Activated CD4-positive, alpha-beta T cell treated with anti-CD3 and anti-CD28 coated beads, Interleukin-2, Interleukin-6, amounts not matched to agents 100 ng/mL and 50 ng/mL, durations not matched to agents 16 hours and 8 hours (primary cell): ENCODE measurements at regions not wholly inside any gene's neighbourhood (a gene's known extent, or its start where the extent isn't known, plus 50 kb on each side); places are given as distances from the start of the nearest gene placed in this dataset.
"Not testable (repeated sequence)": the region's sequence is repeated elsewhere in the genome, so short reads cannot be mapped to it uniquely, and the experiment has no call there.

Source experiments
- DNase-seq: peaks from one replicate; pipeline ENCODE4 v3.0.0-alpha.2; 2020

- DNase-seq, result no peak
Measured at GRCh38 chr6:169986848-169987498, 235.6 kb downstream of the ERMARD start.

DNA sequence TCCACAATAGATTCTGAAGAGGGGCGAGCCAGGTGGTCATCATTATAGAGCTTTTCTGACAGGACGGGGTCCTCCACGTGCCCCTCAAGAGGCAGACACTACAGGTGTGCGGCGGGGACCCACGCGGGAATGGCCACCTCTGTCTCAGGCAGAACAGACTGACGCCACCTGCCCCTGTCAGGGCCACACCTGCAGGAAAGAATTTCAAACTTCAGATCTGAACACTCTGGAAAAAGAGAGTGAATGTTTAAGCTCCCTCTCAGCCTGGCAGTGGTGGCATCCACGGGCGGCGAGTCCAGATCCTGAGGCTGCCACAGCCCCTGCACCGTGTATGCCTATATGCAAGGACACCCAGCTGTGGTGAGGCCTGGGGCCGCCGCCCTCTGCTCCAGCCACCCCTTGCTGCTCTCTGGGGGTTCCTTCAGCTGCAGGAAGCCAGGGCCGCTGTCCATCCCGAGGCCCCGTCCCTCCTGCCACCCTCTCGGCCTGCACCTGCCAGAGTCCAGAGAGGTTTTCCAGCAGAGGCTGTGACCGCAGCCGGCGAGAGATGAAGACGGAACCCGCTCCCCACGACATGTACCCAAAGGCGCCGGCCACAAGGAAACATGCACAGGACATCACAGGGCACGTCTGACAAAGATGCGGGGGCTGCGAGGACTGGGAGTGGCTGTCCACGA is 234.9 kb downstream of the ERMARD start:
- DNase-seq, result no peak

DNA sequence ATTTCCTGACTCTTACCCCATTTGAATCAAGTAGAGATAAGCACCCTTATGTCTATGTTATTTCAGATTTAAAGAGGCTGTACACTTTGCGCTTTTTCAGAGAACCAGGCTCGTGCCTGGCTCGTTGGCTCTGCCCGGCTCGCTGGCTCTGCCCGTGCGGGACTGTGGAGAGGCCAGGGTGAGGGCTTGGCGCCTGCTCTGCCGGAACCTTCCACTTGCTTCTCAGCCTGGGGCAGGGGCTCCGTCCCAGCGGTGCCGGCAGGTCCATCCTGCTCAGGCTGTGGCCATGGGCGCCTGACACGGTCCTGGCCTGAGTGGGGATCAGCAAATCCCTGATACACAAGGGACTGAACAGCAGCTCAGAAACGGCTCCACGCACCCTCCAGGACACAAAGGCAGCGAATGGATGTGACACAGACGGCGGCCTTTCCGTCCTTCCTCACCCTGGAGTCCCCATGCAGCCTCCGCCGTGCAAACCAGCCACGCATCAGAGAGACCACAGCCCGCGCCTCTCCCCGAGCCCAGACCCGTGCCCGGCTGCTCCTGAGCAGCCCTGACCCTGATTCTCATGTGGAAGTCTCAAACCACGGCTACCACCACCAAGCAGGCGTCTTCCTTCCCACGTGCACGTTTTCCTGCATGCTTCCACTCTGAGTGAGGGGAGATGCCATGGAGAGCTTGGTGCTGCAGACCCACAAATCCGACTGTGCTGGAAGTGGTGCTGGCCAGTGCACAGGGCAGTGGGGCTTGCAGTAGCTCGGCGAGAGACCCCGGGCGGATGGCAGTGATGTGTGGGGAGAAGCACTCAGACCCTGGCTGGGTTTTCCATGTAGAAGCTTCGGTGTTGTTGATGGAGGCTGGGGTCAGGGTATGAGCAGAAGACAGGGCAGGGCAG is 233.9 kb downstream of the ERMARD start:
- DNase-seq, result no peak

GRCh38 chr6:169984181-169985120 is 233.0 kb downstream of the ERMARD start:
- DNase-seq, result no peak

DNA sequence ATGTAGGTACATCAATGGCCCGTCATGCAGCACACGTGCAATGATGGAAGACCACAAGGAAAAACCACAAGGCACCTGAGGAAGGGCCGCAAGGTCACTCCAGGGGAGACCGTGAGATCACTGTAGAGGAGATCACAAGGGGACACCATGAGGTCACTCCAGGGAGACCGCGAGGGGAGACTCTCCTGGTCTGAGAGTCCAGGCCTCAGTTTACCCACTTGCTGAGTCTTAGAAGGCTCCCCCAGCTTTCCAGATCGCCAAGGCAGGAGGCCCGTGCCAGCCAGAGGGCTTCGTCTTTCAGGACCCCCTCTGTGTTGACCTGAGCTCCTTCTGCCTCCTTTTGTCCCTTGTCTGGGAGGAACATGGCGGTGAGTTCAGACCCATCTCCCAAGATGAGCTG is 232.2 kb downstream of the ERMARD start:
- no peak for DNase-seq

DNA sequence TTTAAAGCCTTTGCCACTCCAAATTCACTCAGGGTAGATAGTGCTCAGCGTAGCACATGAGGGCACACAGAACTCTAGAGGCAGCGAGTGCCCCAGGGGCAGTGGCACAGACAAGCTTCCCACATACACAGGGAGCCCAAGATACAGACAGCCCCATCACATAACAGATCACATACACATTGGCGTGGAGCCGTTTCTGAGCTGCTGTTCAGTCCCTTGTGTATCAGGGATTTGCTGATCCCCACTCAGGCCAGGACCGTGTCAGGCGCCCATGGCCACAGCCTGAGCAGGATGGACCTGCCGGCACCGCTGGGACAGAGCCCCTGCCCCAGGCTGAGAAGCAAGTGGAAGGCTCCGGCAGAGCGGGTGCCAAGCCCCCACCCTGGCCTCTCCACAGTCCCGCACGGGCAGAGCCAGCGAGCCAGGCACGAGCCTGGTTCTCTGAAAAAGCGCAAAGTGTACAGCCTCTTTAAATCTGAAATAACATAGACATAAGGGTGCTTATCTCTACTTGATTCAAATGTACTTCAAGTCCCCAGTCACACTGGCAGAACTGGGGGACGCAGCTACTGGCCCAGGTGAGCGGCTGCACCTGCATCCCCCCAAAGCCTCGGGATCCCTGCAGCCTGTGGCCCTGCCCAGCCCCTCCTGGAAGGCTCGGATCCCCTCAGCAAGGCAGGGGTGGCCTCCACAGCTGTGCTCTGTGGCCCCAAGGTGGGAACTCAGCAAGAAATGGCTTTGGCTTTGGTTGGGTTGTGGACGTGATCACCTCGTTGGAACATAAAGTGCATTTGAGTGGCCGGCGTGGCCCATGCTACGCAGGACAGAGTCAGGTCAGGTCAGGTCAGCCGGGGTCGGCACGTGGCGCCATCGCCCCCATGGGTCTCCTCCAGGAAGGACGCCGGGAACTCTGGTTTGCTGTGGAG is 231.3 kb downstream of the ERMARD start:
- DNase-seq, result no peak

DNA sequence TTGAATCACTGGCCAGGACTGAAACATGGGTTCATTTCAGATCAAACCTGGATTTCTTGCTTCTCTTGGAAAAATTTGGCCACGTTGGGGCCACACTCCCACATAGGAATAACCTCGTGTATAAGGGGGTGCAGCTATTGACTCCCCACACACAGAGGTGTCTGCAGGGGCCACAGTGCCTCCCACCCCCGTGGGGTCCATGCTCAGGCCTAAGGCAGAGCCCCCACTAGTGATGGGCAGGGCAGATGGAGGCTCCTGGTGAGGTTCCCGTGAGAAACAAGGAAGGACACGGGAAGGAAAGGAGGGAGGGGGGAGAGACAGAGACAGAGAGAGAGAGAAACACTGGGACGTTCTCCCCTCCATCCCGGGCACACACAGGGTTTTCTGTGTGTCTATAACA is 230.5 kb downstream of the ERMARD start:
- no peak for DNase-seq

- no peak for DNase-seq
Measured at GRCh38 chr6:169981568-169981967, 230.1 kb downstream of the ERMARD start.

- DNase-seq, result no peak
Measured at GRCh38 chr6:169980826-169981450, 229.5 kb downstream of the ERMARD start.

GRCh38 chr6:169979873-169980432 is 228.5 kb downstream of the ERMARD start:
- DNase-seq, result no peak

GRCh38 chr6:169978615-169979161 is 227.3 kb downstream of the ERMARD start:
- DNase-seq, result no peak

DNA sequence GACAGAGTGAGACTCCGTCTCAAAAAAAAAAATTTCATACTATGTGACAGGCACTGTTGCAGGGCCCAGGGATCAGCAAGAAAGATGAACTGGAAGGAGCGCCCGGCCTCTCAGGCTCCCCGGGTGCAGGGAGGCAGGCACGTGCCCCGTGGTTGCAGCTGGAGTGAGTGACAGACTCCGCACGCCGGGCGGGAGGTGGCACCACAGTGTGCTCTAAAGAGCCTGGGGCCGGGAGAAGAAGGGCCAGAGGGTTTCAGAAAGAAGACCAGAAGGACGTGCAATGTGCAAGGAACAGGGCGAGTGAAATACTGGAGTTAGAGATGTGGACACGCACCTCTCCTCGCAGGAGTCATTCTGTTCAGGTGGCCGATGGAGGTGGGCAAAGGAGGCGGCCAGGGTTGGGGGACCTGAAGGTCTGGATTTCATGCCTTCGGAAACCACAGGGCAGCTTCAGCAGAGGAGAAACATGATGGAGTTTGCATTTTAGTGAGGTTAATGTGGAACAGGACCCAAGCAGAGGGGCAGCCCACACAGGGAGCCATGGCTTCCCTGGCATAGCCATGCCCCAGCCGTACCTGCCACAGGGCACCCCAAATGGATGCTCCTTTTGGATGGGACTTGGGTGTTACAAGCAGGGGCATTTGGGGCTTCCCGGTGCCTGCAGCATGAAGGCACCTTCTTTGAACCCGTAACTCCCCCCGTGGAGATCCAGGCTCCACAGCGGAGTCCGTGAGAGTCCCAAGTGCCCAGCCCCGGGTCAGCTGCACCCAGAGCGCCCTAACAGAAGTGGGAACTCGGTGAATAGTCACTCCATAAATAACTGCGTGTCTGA is 226.2 kb downstream of the ERMARD start:
- no peak for DNase-seq

DNA sequence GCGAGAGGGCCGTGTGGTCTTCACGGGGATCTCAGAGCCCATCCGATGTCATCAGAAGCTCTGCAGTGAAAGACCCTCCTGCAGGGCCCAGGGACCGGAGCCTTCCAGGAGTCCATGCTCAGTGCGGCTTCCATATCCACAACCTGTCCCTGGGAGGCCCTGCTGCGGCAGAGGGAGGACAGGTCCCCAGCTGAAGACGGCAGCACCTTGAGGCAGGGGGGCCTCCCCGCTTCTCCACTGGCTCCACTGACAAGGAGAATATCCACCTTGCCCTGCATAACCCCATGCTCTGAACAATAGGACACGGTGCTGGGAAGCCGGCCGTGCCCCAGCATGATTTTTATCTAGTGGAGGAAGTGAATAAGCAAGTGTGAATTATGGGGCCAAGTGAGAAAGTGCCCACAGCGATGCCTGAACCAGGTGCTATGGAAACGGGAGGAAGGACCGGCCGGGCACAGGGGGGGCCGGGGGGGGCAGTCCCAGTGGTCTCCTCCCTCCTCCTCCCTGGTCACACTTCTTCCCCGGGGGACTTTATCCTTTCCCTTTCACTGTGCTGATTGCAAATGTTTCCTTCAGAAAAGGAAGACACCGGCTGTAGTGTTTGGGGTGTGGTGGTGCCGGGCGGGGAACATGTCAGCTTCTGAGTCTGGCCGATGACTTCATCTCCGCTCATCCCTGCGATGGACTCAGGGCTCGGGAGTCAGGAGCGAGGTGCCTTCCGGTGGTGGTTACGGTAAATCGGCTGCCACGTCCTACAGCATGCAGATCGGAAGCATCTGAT is 225.1 kb downstream of the ERMARD start:
- no peak for DNase-seq

GRCh38 chr6:169975701-169976100 is 224.3 kb downstream of the ERMARD start:
- no peak for DNase-seq

DNA sequence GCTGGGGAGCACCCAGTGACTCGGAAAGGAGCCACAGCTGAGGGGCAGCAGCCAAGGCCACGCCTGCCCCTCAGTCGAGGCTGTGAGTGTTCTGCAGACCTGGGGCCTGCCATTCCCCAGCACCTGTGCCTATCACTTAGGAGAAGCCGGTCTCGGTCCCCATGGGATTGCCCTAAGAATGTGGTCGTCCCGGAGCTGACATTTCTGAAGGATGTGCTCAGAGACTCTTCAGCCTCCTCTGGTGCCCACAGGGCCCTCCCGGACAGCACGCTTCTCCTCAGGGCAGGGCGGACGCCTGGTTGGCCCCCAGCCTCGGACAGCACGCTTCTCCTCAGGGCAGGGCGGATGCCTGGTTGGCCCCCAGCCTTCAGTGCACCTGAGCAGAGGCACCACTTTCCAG is 223.9 kb downstream of the ERMARD start:
- no peak for DNase-seq

DNA sequence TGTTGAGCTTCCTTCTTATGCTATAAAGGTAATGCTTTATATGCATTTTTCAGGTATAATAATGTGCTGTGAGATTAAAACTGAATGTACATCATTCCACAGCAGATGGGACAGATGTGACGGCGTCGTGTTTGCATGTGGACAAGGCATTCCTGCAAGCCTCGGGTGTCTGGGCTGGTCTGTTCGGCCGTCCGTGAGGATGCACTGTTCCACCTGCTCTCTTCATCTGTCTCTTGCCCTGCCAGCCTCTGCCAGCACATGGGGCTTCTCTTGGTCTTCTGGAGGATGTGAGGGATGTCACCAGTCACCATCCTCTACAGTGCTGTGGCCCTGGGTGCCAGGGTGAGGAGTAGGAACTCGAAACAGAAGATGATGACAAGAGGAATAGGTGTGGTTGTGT is 223.2 kb downstream of the ERMARD start:
- no peak for DNase-seq

DNA sequence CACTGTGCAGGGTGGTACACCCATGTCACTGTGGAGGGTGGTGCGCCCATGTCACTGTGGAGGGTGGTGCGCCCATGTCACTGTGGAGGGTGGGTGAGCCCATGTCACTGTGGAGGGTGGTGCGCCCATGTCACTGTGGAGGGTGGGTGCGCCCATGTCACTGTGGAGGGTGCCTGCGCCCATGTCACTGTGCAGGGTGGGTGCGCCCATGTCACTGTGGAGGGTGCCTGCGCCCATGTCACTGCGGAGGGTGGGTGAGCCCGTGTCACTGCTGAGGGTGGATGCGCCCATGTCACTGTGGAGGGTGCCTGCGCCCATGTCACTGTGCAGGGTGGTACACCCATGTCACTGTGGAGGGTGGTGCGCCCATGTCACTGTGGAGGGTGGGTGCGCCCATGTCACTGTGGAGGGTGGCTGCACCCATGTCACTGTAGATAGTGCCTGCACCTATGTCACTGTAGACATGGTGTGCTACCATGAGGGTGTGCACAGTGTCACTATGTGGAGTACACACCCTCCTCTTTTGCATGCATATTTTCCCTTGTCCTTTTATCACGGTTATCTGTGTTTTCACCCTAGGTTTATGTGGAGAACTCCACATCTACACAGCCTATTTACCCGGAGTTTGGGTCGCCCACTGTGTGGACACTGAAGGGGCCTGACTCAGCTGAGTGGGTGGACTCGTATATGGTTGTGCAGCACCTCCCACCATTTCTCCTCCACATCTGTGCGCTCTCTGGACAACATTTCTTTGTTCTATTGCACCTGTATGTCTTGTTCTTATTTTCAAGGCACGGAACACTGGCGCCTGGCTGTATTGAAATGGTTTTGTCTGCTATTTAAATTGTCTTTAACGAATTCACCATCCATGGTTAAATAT is 222.4 kb downstream of the ERMARD start:
- DNase-seq, result not testable (repeated sequence)

DNA sequence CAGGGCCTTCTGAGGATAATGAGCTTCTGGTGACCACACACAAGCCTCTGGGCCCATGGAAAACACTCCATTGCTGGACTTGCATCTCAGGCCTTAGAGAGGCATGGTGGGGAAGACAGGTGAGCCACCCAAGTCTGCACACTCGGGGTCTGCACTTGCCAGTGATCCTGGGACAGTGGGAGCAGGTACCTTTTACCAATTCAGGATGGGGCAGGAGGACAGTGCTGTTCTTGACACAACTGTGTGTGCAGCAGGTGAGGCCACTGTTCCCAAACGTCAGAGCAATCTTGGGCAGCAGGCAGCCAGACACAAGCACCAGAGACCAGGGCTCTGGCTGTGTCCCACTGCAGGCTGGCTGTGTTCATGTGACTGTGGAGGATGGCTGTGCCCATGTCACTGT is 221.3 kb downstream of the ERMARD start:
- no peak for DNase-seq
